ENCODE measurements at regions not wholly inside any gene's neighbourhood (a gene's known extent, or its start where the extent isn't known, plus 50 kb on each side); places are given as distances from the start of the nearest gene placed in this dataset.

DNA sequence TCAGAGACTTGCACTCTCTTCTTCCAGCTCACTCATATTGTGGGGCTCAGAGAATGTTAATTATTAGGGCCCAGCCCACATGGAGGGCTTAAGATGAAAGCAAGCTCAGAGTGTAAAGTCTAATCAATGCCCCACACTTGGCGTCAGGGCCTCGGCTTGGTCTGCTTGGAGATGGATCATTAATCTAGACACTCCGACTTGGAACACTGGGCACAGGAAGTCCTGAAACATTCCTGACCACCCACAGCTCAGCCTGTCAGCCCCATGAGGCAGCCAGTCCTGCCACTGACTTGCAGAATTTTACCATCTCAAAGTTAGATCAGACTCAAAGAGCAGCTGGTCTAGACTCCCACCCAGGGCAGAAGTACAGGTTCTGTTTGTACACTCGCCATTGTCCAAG, 69.8 kb upstream of the TRABD2B start:
- TF ChIP-seq, protein P1, sequence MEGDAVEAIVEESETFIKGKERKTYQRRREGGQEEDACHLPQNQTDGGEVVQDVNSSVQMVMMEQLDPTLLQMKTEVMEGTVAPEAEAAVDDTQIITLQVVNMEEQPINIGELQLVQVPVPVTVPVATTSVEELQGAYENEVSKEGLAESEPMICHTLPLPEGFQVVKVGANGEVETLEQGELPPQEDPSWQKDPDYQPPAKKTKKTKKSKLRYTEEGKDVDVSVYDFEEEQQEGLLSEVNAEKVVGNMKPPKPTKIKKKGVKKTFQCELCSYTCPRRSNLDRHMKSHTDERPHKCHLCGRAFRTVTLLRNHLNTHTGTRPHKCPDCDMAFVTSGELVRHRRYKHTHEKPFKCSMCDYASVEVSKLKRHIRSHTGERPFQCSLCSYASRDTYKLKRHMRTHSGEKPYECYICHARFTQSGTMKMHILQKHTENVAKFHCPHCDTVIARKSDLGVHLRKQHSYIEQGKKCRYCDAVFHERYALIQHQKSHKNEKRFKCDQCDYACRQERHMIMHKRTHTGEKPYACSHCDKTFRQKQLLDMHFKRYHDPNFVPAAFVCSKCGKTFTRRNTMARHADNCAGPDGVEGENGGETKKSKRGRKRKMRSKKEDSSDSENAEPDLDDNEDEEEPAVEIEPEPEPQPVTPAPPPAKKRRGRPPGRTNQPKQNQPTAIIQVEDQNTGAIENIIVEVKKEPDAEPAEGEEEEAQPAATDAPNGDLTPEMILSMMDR (conservative IDR thresholded peaks at IDR 0.05 in 1 of 2, IDR thresholded peaks at IDR 0.05 in 1 of 2; ENCODE audit: extremely low read depth in 1 of 2, insufficient read depth in 1 of 2, low read depth in 1 of 2, low read length in 2 of 2), result no peak
- TF ChIP-seq EZH2 (IDR thresholded peaks at IDR 0.05; ENCODE audit: borderline replicate concordance, low read length), result no peak
